Activated CD4-positive, alpha-beta T cell treated with anti-CD3 and anti-CD28 coated beads for 1 hour (primary cell): ENCODE measurements at regions not wholly inside any gene's neighbourhood (a gene's known extent, or its start where the extent isn't known, plus 50 kb on each side); places are given as distances from the start of the nearest gene placed in this dataset.

Experiments used
- DNase-seq: peaks from one replicate; pipeline ENCODE4 v3.0.0-alpha.2; 2020

DNA sequence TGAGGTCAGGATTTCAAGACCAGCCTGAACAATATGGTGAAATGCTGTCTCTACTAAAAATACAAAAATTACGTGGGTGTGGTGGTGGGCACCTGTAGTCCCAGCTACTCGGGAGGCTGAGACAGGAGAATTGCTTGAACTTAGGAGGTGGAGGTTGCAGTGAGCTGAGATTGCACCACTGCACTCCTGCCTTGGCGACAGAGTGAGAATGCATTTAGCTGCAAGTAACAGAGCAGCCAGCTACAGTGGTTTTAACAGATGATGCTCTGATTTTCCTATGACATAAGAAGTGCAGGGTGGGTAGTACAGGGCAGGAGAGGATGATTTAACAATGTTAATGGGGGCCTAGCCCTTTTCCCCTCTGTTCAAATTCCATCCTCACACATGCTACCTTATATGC, 267.9 kb downstream of the RPLP1 start:
- no peak for DNase-seq

- DNase-seq: no peak
Measured at GRCh38 chr15:69722924-69723323, 270.3 kb downstream of the RPLP1 start.

GRCh38 chr15:69723404-69724096, 270.9 kb downstream of the RPLP1 start:
- DNase-seq: no peak

GRCh38 chr15:69724333-69724732, 271.7 kb downstream of the RPLP1 start:
- no peak for DNase-seq

- no peak for DNase-seq
Measured at GRCh38 chr15:69725275-69725674, 272.7 kb downstream of the RPLP1 start.

DNA sequence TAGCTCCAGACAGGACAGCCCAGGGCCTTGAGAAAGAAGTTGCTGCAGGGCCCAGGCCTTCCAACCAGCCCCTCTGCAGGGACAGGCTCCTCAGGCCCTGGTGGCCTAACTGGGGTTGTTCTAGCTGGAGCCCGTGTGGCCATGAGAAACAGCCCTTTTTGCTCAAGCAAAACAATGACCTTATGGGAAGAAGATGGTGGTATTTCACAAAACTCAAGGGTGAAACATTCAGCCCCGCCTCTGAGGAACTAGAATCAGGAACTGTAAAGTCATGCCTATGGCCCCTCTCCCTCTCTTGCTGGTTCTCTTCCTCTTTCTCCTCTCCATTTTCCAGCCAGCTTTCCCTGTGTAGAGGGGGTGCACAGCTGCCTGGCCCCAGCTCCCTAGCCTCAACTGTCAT, 273.3 kb downstream of the RPLP1 start:
- DNase-seq: no peak

DNA sequence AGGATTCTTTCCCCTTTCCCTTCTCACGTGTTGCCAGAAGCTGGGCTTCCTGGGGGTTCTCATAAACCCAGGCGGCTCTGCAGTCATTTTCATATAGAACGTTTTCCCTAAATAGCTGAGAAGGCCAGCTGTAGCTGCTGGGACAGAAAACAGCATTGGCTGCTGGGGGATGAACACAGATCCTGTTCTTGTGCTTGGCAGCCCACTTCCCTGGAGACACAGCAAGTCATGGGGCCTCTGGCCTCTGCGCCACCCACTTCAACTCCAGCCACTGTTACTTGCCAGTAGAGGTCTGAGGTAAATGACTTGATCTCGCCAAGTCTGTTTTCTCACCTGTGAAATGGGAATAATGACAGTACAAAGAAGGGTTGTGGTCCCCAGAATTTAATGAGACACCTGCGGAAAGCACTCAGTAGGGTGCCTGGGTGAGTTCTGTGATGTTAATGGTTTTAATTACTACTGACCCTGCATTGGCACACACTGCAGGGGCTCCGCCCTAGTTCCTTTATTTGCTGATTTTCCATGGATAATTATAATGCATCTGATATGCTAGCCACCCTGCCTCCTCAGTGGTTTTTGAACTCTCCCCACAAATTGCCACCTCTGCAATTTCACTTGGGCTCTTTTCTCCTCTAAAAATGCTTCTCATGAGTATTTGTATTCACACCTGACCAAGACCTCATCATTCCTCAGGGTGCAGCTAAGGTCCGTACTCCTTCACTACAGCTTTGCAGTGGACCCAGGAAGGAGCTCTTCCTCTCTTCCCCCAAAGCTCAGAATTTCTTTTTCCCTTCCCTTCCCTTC, 274.7 kb downstream of the RPLP1 start:
- no peak for DNase-seq

- peak; percentile 63 for DNase-seq
Measured at GRCh38 chr15:69729167-69729748, 276.6 kb downstream of the RPLP1 start.

- no peak for DNase-seq
Measured at GRCh38 chr15:69730281-69731080, 277.9 kb downstream of the RPLP1 start.

GRCh38 chr15:69731081-69731330, 278.4 kb downstream of the RPLP1 start:
- DNase-seq: no peak

DNA sequence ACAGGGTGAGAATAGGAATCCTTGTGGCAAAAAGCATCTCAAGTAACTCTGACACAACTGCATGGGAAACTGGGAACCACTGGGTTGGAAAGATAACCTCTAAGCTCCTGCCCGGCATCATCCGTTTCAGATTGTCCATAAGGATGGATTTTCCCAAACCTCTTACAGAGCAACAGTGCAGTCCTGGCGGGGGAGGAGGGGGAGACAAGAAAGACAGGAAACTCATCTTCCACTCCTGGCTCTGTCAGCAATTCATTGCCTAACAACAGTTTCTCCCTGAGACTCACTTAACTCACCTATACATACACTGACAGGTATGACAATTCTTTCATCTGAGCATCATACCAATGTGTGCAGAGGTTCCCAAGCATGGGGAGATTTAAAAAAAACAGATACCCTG, 279.0 kb downstream of the RPLP1 start:
- no peak for DNase-seq

GRCh38 chr15:69732133-69732532, 279.5 kb downstream of the RPLP1 start:
- no peak for DNase-seq

DNA sequence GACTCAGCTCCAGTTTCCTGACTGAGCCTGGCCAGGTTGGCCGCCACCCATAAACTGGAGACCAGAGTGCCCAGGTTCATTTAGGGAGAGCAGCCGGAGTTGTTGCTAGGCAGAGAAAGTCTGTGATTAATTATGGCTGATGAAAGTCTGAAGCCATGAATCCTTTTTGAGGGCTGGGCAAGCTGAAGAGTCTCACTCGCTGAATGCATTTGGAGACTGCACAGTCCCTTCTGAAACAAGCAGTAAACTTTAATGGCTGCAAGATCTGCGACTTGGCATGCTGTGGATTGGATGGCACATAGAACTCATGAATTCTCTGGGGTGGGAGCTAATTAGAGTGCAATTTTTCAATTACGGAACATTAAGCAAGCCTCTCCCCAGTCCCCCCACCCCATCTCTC, 282.1 kb downstream of the RPLP1 start:
- DNase-seq: no peak

DNA sequence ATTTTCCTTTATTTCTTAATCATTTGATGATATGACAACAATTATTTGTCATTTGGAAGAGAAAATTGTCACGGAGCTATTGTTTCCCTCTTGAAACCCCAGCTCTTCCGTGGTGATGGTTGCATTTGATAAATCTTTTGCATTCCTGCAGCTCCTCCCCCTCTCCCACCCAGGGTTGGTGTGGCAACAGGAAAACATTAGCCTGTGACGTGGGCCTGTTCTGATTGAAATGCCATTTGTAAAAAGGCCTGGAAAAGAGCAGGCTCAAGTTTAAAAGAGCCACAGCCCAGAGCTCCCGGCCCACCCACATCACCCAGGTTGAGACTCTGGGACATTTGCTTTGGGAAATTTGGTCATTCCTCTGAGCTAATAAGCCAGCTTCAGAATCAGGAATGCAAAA, 282.5 kb downstream of the RPLP1 start:
- DNase-seq: no peak

DNA sequence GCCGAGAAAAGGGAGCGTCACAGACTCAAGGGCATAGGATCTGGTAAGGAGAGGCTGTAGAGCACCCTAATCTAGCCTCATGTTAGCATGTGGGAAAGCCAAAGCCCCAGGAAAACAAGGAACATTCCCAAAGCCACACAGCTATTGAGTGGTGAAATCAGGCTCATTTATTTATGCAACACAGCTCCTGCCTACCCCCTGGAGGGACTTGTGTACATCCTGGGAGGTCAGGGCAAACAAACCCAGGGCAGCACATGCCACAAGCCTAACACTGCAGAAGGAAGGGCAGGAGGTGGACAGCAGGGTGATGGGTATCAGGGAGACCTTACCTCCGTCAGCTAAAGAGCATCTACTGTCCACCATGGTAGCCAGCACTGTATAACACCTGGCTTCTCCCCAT, 283.5 kb downstream of the RPLP1 start:
- DNase-seq: no peak

- no peak for DNase-seq
Measured at GRCh38 chr15:69737916-69738315, 285.3 kb downstream of the RPLP1 start.

- DNase-seq: no peak
Measured at GRCh38 chr15:69740684-69741083, 288.1 kb downstream of the RPLP1 start.

DNA sequence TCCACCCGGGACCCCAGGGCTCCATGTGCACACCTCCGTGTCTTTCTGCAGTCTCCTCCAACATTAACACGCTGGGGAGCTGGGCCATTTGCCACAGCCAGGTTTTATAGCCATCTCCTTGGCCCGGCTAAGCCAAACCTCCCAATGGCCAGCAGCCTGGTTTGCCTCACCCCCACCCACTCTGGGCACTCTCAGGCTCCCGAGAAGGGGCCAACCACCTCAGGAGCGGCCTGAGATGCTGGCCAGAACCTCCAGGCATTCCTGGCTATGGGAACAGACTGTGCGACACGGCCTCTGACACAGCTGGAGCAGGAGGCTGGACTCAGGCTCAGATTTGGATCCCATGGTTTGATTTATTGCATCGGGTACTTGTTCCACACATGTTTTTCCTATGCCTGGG, 289.7 kb downstream of the RPLP1 start:
- DNase-seq: no peak

- DNase-seq: no peak
Measured at GRCh38 chr15:69743091-69743490, 290.5 kb downstream of the RPLP1 start.

DNA sequence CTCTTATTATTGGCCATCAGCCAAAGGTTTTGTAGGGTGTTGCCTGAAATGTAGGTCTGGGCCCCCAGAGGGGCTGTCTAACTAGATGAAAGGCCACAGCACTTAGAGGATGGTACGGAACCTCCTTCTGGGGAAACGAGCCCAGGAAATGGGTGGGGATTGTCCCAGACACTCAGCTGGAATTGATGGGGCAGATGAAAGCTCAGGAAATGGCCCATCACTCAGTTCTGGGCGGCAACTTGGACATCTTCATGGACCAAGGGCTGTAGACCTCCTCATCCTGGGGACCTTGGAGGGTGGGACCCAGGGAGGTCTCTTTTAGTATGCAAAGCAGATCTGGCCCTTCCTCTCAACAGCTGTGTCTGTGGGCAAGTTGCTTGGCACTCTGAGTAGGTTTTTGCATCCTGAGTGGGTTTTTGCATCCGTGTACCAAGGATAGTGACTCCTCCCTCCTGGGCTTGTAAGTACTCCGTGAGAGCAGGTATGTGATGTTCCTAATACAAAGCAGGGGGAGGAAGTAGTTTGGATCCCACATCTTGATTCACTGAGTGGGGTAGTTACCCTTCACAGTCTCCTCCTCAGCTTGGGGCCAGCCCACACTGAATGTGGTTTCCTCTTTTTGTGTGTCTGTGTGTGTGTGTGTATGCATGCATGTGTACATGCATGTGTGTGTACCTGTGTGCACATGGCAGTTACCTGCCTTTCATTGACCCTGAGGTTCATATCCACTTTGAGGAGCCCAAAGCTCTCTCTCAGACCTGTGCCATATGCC, 292.0 kb downstream of the RPLP1 start:
- no peak for DNase-seq

- DNase-seq: no peak
Measured at GRCh38 chr15:69747193-69747592, 294.6 kb downstream of the RPLP1 start.

DNA sequence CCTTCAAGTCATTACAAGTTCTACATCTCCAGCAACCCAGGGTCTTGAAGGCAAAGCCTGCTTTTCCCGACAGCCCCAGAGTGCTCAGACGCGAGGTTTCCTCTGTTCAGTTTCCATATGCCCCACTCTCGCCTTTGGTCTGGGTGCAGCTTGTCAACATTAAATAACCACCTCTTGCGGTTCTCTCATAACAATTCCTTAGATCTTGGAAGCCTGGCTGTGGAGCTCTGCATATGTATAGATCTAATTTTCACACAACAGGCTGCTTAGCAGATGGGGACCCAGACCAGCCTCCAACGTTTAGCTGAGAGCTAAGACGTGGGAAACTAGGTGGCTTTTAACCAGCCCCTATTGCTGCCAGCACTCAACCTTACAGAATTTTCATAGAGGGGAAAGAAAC, 295.5 kb downstream of the RPLP1 start:
- no peak for DNase-seq
